ENCODE measurements at regions not wholly inside any gene's neighbourhood (a gene's known extent, or its start where the extent isn't known, plus 50 kb on each side); places are given as distances from the start of the nearest gene placed in this dataset.

DNA sequence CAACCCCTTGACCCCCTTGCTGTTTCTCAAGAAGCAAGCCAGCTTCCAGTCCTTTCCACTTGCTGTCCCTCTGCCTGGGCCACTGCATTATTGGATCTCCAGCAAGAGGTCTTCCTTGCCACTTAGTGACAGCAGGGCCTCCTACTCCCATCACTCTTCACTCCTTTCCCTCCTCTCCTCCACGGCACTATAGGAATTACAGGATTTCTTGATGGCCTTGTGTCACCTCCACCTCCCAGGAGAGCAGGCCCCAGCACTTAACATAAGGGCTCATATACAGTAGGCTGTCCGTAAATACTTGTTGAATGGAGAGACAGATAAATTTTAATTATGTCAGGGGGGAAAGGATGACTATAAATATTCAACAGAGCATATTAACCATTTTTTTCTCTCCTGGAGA lies 129.4 kb downstream of the SP3 start:
- no peak overlapping the region for H3K4me3 ChIP-seq (ENCODE audit: low read length, poor library complexity, severe bottlenecking)
- no peak overlapping the region for H2AFZ ChIP-seq (ENCODE audit: low read length)
- no peaks in the 10 kb centered on the region for H4K20me1 ChIP-seq (ENCODE audit: insufficient read depth, low read length, poor library complexity, severe bottlenecking)
- no peak overlapping the region for H3K9ac ChIP-seq (ENCODE audit: low read depth, low read length, poor library complexity, severe bottlenecking)
- TF ChIP-seq, protein P1, sequence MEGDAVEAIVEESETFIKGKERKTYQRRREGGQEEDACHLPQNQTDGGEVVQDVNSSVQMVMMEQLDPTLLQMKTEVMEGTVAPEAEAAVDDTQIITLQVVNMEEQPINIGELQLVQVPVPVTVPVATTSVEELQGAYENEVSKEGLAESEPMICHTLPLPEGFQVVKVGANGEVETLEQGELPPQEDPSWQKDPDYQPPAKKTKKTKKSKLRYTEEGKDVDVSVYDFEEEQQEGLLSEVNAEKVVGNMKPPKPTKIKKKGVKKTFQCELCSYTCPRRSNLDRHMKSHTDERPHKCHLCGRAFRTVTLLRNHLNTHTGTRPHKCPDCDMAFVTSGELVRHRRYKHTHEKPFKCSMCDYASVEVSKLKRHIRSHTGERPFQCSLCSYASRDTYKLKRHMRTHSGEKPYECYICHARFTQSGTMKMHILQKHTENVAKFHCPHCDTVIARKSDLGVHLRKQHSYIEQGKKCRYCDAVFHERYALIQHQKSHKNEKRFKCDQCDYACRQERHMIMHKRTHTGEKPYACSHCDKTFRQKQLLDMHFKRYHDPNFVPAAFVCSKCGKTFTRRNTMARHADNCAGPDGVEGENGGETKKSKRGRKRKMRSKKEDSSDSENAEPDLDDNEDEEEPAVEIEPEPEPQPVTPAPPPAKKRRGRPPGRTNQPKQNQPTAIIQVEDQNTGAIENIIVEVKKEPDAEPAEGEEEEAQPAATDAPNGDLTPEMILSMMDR (conservative IDR thresholded peaks at IDR 0.05; ENCODE audit: low read length) = no peak
- no peak for TF ChIP-seq EZH2phosphoT487 (IDR thresholded peaks at IDR 0.05; ENCODE audit: borderline replicate concordance)
- H3K9me3 ChIP-seq (ENCODE audit: insufficient read depth, low read depth, low read length) = no peaks in the 10 kb centered on the region
- H3K4me2 ChIP-seq (ENCODE audit: low read depth, low read length, poor library complexity, severe bottlenecking) = no peak overlapping the region
- no peaks in the 10 kb centered on the region for H3K36me3 ChIP-seq (ENCODE audit: insufficient read depth, low read length)
- no peaks in the 10 kb centered on the region for H3F3A ChIP-seq (ENCODE audit: low read depth)
- H3K79me2 ChIP-seq (ENCODE audit: insufficient read depth, low read length) = no peaks in the 10 kb centered on the region
- H3K9me2 ChIP-seq (replicated peaks; ENCODE audit: low read depth, low read length) = no peaks in the 10 kb centered on the region
- H3K27me3 ChIP-seq (ENCODE audit: insufficient read depth, low read length, poor library complexity, severe bottlenecking) = no peaks in the 10 kb centered on the region
- peaks cover 3% of the 10 kb centered on the region for H3K4me1 ChIP-seq (ENCODE audit: insufficient read depth, low read length, poor library complexity, severe bottlenecking)

DNA sequence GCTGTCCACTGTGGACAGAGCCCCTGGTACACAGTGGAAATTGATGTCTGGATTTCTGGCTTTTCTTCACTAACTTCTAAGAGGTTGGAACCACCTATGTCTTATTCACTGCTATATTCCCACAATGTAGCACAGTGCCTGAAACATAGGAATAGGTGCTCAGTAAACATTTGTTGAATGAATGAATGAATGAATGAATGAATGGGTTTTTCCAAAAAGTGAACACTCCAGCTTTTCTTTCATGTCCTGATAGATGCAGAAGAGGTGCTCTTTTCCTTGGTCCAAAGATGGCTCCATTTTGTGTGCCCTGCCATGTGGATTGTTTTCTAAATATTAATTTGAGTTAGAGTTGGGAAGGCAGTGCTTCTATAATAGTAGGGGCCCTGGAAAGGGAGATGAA lies 124.1 kb downstream of the SP3 start:
- H3K79me2 ChIP-seq (ENCODE audit: insufficient read depth, low read length) = no peaks in the 10 kb centered on the region
- H3K4me1 ChIP-seq (ENCODE audit: insufficient read depth, low read length, poor library complexity, severe bottlenecking) = no peaks in the 10 kb centered on the region
- no peaks in the 10 kb centered on the region for H4K20me1 ChIP-seq (ENCODE audit: insufficient read depth, low read length, poor library complexity, severe bottlenecking)
- no peak for TF ChIP-seq EZH2phosphoT487 (IDR thresholded peaks at IDR 0.05; ENCODE audit: borderline replicate concordance)
- TF ChIP-seq, protein P1 (conservative IDR thresholded peaks at IDR 0.05; ENCODE audit: low read length) = no peak
- no peaks in the 10 kb centered on the region for H3F3A ChIP-seq (ENCODE audit: low read depth)
- no peak overlapping the region for H3K4me3 ChIP-seq (ENCODE audit: low read length, poor library complexity, severe bottlenecking)
- no peaks in the 10 kb centered on the region for H3K27me3 ChIP-seq (ENCODE audit: insufficient read depth, low read length, poor library complexity, severe bottlenecking)
- H3K9me2 ChIP-seq (replicated peaks; ENCODE audit: low read depth, low read length) = no peaks in the 10 kb centered on the region
- no peak overlapping the region for H3K4me2 ChIP-seq (ENCODE audit: low read depth, low read length, poor library complexity, severe bottlenecking)
- no peaks in the 10 kb centered on the region for H3K36me3 ChIP-seq (ENCODE audit: insufficient read depth, low read length)
- H2AFZ ChIP-seq (ENCODE audit: low read length) = no peak overlapping the region
- H3K9me3 ChIP-seq (ENCODE audit: insufficient read depth, low read depth, low read length) = no peaks in the 10 kb centered on the region
- no peak overlapping the region for H3K9ac ChIP-seq (ENCODE audit: low read depth, low read length, poor library complexity, severe bottlenecking)

DNA sequence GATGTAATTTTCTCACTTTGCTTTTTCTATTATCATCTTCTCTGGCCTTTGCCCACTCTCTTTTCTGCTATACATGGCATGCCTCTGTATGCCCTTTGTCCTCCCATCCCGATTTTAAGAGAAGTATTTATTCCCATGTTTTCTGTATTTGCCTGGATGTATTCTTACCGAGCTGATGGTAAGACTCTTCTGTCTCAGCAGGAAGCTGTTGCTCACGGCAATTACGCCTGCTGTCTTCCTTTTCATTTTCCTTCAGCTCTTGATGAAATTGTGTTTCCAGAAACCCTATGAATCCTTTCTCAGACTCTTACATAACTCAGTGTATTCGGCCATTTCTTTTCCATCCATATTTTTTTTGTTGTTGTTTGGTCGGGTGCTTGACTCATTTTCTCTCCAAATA lies 121.6 kb downstream of the SP3 start:
- Histone ChIP-seq H3K4me1 (ENCODE audit: insufficient read depth, low read length, poor library complexity, severe bottlenecking) (no peaks in the 10 kb centered on the region), H3K79me2 (ENCODE audit: insufficient read depth, low read length) (no peaks in the 10 kb centered on the region), H2AFZ (ENCODE audit: low read length) (no peak overlapping the region), H3K27me3 (ENCODE audit: insufficient read depth, low read length, poor library complexity, severe bottlenecking) (no peaks in the 10 kb centered on the region), H3K9ac (ENCODE audit: low read depth, low read length, poor library complexity, severe bottlenecking) (no peak overlapping the region), H3K36me3 (ENCODE audit: insufficient read depth, low read length) (no peaks in the 10 kb centered on the region), H3K4me3 (ENCODE audit: low read length, poor library complexity, severe bottlenecking) (no peak overlapping the region), H4K20me1 (ENCODE audit: insufficient read depth, low read length, poor library complexity, severe bottlenecking) (no peaks in the 10 kb centered on the region), H3K9me3 (ENCODE audit: insufficient read depth, low read depth, low read length) (no peaks in the 10 kb centered on the region), H3K4me2 (ENCODE audit: low read depth, low read length, poor library complexity, severe bottlenecking) (no peak overlapping the region), H3F3A (ENCODE audit: low read depth) (no peaks in the 10 kb centered on the region), H3K9me2 (replicated peaks; ENCODE audit: low read depth, low read length) (no peaks in the 10 kb centered on the region)
- TF ChIP-seq, protein P1 (conservative IDR thresholded peaks at IDR 0.05; ENCODE audit: low read length) = no peak
- no peak for TF ChIP-seq EZH2phosphoT487 (IDR thresholded peaks at IDR 0.05; ENCODE audit: borderline replicate concordance)
